GM12878 (cell line): ENCODE measurements at regions not wholly inside any gene's neighbourhood (a gene's known extent, or its start where the extent isn't known, plus 50 kb on each side); places are given as distances from the start of the nearest gene placed in this dataset.

ENCODE experiments used
- ATAC-seq: fragments of 200-7000 bp; cut with Tn5 transposase; 3 replicates; pipeline ENCODE4 v1.9.1; 2020; ENCODE audit warnings: mild to moderate bottlenecking, moderate library complexity
- BruUV-seq: library from RNA; stranded (reverse); fragments of 400-500 nt; replicated peaks from 2 replicates; lab custom pipeline; 2021; lab: Mats Ljungman, UMichigan
- CTCF ChIA-PET: fragments of 300-600 bp; sonication (Branson Sonifier 250); formaldehyde crosslinking; extraction: SDS; loops from one replicate; lab custom pipeline; 2021; ENCODE audit warnings: inconsistent platforms; lab: Yijun Ruan, JAX
- POLR2A ChIA-PET: fragments of 350-600 bp; formaldehyde crosslinking; extraction: SDS; loops from one replicate; lab custom pipeline; 2021; ENCODE audit warnings: inconsistent platforms; lab: Charles Lee
- RAD21 ChIA-PET: fragments of 300-600 bp; sonication (Branson Sonifier 250); formaldehyde crosslinking; loops from one replicate; lab custom pipeline; 2023; ENCODE audit warnings: antibody characterized with exemption; ENCODE audit not compliant: unreplicated experiment; lab: Charles Lee
- SMC1A ChIA-PET: fragments of 300-600 bp; sonication (Branson Sonifier 250); formaldehyde crosslinking; loops from one replicate; lab custom pipeline; 2023; ENCODE audit not compliant: unreplicated experiment, uncharacterized antibody; lab: Charles Lee
- DNase-seq: peaks from one replicate; pipeline ENCODE4 v3.0.0-alpha.2; 2011; ENCODE audit warnings: low read depth, low spot score
- FAIRE-seq: peaks from 3 replicates; lab custom pipeline; 2011; peaks lifted over from hg19 to GRCh38; lab: Jason Lieb, UNC
- H2AFZ ChIP-seq: 2 replicates; pipeline ENCODE4 v1.6.0; 2011; ENCODE audit warnings: low read depth, low read length, control low read depth; ENCODE audit not compliant: control insufficient read depth
- H3K27ac ChIP-seq: 2 replicates; pipeline ENCODE4 v1.5.1; 2011; ENCODE audit warnings: control low read depth; ENCODE audit not compliant: control insufficient read depth, insufficient read depth
- H3K27me3 ChIP-seq, 2 experiments: replicated peaks in 1 of 2; 2 replicates each; pipeline versions ENCODE4 v1.6.0 to v1.6.1; 2011; ENCODE audit warnings: low read length in 1 of 2; ENCODE audit not compliant: control insufficient read depth in 2 of 2, insufficient read depth in 2 of 2
- H3K36me3 ChIP-seq, 2 experiments: 2 replicates each; pipeline ENCODE4 v1.5.1; 2011; ENCODE audit warnings: low read length in 1 of 2; ENCODE audit not compliant: control insufficient read depth in 2 of 2, insufficient read depth in 2 of 2
- H3K4me1 ChIP-seq: 2 replicates; pipeline ENCODE4 v1.6.1; 2011; ENCODE audit warnings: mild to moderate bottlenecking, low read length, moderate library complexity, mixed read lengths; ENCODE audit not compliant: control insufficient read depth, insufficient read depth
- H3K4me2 ChIP-seq: 2 replicates; pipeline ENCODE4 v1.6.0; 2011; ENCODE audit warnings: control low read depth; ENCODE audit not compliant: control insufficient read depth, insufficient read depth
- H3K4me3 ChIP-seq: fragments of 200-600 bp; sonication (generic); 2 replicates; pipeline ENCODE4 v1.5.1; 2016
- H3K79me2 ChIP-seq: 2 replicates; pipeline ENCODE4 v1.6.0; 2011; ENCODE audit warnings: low read length; ENCODE audit not compliant: control insufficient read depth, insufficient read depth
- H3K9ac ChIP-seq: 2 replicates; pipeline ENCODE4 v1.8.0; 2011; ENCODE audit warnings: low read length, control low read depth, mixed read lengths; ENCODE audit not compliant: control insufficient read depth, insufficient read depth
- H3K9me3 ChIP-seq: replicated peaks from 3 replicates; pipeline ENCODE4 v1.5.1; 2011; ENCODE audit warnings: mild to moderate bottlenecking, low read length; ENCODE audit not compliant: control insufficient read depth, insufficient read depth
- H4K20me1 ChIP-seq: 2 replicates; pipeline ENCODE4 v1.6.0; 2011; ENCODE audit not compliant: control insufficient read depth, insufficient read depth
- KLF5 ChIP-seq: fragments of 450-650 bp; IDR thresholded peaks from 2 replicates; pipeline ENCODE4 v1.6.1; 2014; ENCODE audit warnings: mild to moderate bottlenecking; ENCODE audit not compliant: partially characterized antibody
- MEF2B ChIP-seq: fragments of 450-650 bp; IDR thresholded peaks from 2 replicates; pipeline ENCODE4 v1.6.1; 2018; ENCODE audit warnings: mild to moderate bottlenecking, moderate library complexity; ENCODE audit not compliant: partially characterized antibody, poor library complexity, severe bottlenecking
- MYC ChIP-seq: IDR thresholded peaks from 2 replicates; pipeline ENCODE4 v1.6.1; 2011; ENCODE audit warnings: mild to moderate bottlenecking, low read length, moderate library complexity, inconsistent platforms; ENCODE audit not compliant: insufficient read depth, insufficient replicate concordance, insufficient read length, severe bottlenecking
- RAD51 ChIP-seq: fragments of 450-650 bp; IDR thresholded peaks from 2 replicates; pipeline ENCODE4 v1.6.1; 2016; ENCODE audit warnings: moderate library complexity, mild to moderate bottlenecking, inconsistent platforms
- RB1 ChIP-seq: fragments of 450-650 bp; formaldehyde crosslinking; IDR thresholded peaks from 2 replicates; pipeline ENCODE4 v1.6.1; 2017; ENCODE audit warnings: mild to moderate bottlenecking, borderline replicate concordance
- YY1 ChIP-seq: IDR thresholded peaks from 2 replicates; pipeline ENCODE4 v1.6.1; 2011; ENCODE audit warnings: low read depth, mild to moderate bottlenecking, low read length
- WGBS: methylation state at CpG from one replicate; pipeline ENCODE4 v1.1.6; 2016; ENCODE audit warnings: low lambda C conversion rate; ENCODE audit not compliant: insufficient replicate concordance, insufficient coverage; ENCODE audit errors: missing lambda C conversion rate; 5-methylcytosine and 5-hydroxymethylcytosine counted together
- in situ Hi-C: fragments of 300-500 bp; cut with MboI; formaldehyde crosslinking; loops from 9 replicates; pipeline ENCODE4 v1.14.3; 2018; ENCODE audit warnings: mixed read lengths
- intact Hi-C: fragments of 100-400 bp; cut with micrococcal nuclease; formaldehyde crosslinking; loops from one replicate; pipeline ENCODE4 v1.14.2; 2022; ENCODE audit not compliant: unreplicated experiment
- TF ChIP-seq, protein P1 (sequence below): fragments of 450-650 bp; formaldehyde crosslinking; IDR thresholded peaks from 2 replicates; pipeline ENCODE4 v1.4.0; 2020; ENCODE audit warnings: mild to moderate bottlenecking, moderate library complexity

DNA sequence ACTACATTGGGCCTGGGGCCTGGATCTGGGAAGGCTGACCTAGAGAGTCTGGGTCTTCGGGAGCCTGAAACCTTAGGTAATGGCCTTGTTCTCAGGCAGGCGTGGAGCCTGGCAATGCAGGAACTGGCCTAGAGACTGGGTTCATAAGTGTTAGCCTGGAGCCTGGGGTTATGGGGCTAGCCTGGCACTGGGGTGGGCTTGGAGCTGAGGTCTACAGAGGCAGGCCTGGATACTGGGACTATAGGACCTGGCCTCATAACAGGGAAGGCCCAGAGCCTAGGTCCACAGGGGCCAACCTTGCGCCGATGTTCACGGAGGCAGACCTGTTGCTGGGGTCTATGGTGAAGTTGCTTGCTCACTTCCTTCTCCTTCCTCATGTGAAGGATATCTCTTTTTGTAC is 843.8 kb upstream of the GJE1 start:
- ChIA-PET CTCF (no interaction called here), RAD21 (no interaction called here), SMC1A (no interaction called here), POLR2A (no interaction called here)
- in situ Hi-C loops: no loop called here
- no peaks in the 10 kb centered on the region for H3K4me1 ChIP-seq
- no peak overlapping the region for H3K4me2 ChIP-seq
- H3K36me3 ChIP-seq: no peaks in the 10 kb centered on the region
- intact Hi-C loops: no loop called here
- no TSS peak for BruUV-seq
- H3K4me3 ChIP-seq: no peak overlapping the region
- ATAC-seq: no peak
- no peak overlapping the region for H2AFZ ChIP-seq
- WGBS: 62% methylated on average over 5 of the region's 5 CpGs
- no peak overlapping the region for H3K27ac ChIP-seq
- no peak for DNase-seq
- no peaks in the 10 kb centered on the region for H4K20me1 ChIP-seq
- H3K27me3 ChIP-seq: no peaks in the 10 kb centered on the region
- no peak overlapping the region for H3K9ac ChIP-seq
- no peaks in the 10 kb centered on the region for H3K79me2 ChIP-seq
- H3K9me3 ChIP-seq: no peaks in the 10 kb centered on the region
- FAIRE-seq: no peak
- TF ChIP-seq MYC (no peak), MEF2B (no peak), KLF5 (no peak), RB1 (no peak), RAD51 (no peak), YY1 (no peak)
- TF ChIP-seq, protein P1, sequence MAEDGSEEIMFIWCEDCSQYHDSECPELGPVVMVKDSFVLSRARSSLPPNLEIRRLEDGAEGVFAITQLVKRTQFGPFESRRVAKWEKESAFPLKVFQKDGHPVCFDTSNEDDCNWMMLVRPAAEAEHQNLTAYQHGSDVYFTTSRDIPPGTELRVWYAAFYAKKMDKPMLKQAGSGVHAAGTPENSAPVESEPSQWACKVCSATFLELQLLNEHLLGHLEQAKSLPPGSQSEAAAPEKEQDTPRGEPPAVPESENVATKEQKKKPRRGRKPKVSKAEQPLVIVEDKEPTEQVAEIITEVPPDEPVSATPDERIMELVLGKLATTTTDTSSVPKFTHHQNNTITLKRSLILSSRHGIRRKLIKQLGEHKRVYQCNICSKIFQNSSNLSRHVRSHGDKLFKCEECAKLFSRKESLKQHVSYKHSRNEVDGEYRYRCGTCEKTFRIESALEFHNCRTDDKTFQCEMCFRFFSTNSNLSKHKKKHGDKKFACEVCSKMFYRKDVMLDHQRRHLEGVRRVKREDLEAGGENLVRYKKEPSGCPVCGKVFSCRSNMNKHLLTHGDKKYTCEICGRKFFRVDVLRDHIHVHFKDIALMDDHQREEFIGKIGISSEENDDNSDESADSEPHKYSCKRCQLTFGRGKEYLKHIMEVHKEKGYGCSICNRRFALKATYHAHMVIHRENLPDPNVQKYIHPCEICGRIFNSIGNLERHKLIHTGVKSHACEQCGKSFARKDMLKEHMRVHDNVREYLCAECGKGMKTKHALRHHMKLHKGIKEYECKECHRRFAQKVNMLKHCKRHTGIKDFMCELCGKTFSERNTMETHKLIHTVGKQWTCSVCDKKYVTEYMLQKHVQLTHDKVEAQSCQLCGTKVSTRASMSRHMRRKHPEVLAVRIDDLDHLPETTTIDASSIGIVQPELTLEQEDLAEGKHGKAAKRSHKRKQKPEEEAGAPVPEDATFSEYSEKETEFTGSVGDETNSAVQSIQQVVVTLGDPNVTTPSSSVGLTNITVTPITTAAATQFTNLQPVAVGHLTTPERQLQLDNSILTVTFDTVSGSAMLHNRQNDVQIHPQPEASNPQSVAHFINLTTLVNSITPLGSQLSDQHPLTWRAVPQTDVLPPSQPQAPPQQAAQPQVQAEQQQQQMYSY (CRISPR knock-in tag): no peak
- TF ChIP-seq, all 136 proteins: peak for 0
